GM18861 (cell line): ENCODE measurements at regions not wholly inside any gene's neighbourhood (a gene's known extent, or its start where the extent isn't known, plus 50 kb on each side); places are given as distances from the start of the nearest gene placed in this dataset.
"Not testable (repeated sequence)": the region's sequence is repeated elsewhere in the genome, so short reads cannot be mapped to it uniquely, and the experiment has no call there.

Experiments used
- ATAC-seq: cut with Tn5 transposase; IDR thresholded peaks from one replicate; pipeline ENCODE4 v1.9.1; 2021; ENCODE audit not compliant: unreplicated experiment

DNA sequence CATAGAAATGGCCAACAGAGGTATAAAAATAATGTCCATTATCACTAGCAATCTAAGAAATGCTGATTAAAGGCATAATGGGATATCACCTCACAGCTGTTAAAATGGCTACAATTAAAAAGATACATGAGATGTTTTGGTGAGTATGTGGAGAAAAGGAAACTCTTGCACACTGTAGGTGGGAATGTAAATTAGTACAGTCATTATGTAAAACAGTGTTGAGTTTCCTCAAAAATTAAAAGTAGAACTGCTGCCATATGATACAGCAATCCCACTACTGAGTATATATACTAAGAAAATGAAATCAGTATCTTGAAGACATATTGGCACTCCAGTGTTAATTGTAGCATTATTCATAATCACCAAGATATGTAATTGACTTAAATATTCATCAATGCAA, 982.2 kb upstream of the EPHA6 start:
- no peak for ATAC-seq

DNA sequence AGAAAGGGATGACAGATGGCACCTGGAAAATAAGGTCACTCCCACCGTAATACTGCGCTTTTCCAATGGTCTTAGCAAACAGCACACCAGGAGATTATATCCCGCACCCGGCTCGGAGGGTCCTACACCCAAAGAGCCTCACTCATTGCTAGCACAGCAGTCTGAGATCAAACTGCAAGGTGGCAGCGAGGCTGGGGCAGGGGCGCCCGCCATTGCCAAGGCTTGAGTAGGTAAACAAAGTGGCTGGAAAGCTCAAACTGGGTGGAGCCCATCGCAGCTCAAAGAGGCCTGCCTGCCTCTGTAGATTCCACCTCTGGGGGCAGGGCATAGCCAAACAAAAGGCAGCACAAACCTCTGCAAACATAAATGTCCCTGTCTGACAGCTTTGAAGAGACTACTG, 953.8 kb upstream of the EPHA6 start:
- not testable (repeated sequence) for ATAC-seq

DNA sequence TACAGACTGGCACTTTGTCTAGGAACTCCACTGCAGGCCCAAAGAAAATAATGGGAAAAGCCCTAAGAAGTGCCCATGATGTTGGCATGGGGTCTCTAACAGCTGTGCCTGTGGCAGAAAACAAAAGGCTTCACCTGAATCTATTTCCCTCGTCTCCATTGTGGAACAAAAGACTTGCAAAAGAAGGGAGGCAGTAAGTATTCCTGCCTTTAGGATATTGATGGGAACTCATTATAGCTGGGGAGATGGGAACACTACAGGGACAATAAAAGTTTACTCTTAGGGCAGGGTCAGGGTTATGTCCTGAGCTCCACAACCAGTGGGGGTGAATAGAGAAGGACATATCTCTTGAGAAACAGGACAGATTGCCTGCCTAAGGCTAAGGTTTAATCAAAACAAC, 930.6 kb upstream of the EPHA6 start:
- no peak for ATAC-seq

DNA sequence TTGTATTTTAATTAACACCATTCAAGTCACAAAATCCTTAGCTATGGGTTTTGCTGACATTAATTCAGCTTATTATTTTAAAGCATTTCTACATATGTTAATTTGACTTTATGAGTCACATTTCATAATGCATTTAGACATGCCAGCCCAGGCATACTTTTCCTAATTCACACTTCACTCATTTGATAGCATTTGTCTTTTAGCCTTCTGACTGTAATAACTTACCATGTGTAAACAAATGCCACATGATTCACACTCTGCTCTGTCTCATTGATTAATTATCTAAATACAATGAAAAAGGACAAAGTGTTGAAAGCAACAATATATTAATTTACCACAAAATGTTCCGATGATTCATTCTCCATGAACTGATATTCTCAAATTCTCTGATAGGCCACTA, 927.8 kb upstream of the EPHA6 start:
- ATAC-seq = no peak

DNA sequence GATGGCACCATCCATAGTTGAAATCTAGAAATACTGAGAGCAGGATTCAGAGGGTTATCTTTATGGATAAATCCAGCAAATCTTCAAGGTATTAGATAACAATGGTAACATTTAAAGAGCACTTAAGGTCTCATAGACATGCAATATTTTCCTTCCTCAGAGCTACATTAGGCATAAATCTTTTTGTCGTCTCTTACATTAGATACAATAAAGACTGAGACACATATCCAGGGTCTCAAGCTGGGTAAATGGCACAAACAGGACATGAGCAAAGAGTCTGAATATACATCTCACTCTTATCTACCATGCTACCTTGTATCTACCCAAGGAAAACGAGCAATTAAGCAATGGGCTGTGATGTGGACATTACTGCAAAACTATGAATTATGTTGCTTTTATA, 927.3 kb upstream of the EPHA6 start:
- ATAC-seq = no peak

DNA sequence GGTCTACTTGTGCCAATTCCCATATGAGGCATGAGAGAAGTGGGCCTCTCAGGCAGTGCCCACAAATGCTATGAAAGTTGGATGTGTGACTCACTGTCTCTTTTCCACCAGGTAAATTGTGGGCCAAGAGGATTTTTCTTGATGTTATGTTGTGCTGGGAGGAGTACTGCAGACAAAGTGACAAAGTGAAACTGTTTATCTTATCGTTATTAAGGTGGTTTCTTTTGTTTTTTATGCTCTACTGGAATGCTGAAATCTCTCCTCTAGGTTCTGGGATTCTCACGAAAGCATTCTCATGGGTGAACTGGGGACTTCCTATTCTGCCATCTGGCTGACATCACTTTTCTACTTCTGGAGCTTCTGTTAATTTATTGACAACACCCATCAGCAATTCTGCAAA, 919.6 kb upstream of the EPHA6 start:
- no peak for ATAC-seq

DNA sequence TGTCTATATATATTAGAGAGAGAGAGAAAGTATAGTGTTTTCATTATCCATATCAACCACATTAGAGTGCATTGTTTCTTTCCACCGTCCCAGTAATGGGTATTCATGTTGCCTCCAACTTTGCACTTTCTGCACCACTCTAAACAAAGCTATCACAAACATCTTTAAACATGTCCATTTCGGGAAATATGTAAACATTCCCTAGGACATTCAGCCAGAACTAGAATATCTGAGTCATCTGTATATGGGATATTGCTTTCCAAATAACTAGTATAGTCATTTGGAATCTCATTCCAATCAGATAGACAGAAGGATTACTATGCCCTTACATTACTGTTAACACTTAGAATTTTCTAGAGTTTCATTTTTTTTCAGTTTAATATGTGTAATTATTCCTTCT, 914.9 kb upstream of the EPHA6 start:
- ATAC-seq = no peak

DNA sequence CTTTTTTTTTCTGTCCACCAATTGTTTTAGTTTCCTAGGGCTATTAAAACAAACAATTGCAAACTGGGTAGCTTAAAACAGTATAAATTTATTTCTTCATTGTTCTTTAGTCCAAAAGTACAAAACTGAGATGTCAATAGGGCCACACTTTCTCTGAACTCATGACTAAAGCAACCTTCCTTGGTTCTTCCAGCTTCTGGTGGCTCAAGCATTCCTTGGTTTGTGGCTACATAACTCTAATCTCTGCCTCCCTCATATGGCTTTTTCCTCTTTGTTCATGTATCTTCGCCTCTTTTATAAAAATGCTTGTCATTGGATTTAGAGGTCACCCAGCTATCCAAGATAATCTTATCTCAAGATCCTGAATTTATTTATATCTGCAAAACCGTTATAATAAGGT, 914.5 kb upstream of the EPHA6 start:
- no peak for ATAC-seq

DNA sequence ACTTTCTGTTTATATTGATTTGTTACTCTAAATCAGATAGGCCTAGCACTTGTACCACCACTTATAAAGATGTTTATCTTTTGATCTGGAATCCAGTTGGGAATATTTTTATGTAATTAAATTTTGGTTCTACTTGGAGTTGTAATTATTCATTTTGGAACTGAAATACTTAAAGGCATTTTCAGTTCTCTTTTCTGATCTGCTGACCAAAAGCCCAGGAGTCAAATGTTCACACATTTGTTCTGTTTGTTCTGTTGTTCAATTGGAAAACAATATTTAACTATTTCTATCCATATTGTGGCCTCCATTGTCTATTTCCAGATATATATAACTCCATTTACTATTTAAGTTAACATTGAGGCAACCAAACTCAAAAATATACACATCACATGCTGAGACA, 912.4 kb upstream of the EPHA6 start:
- no peak for ATAC-seq

DNA sequence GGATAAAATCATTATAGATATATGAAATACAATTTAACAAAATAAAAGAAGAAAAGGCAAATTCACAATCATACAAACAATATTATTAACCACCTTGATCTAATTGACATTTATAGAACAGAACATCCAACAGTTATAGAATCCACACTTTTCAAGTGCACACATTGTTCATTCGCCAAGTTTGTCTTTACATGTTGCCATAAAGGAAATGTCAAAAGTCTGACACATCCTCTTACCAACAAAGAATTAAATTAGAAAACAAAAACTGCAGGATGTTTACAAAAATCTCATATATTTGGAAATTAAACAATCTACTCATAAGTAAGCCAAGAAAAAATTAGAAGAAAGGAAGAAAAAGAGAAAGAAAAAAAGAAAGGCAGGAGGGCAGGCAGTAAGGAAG, 909.2 kb upstream of the EPHA6 start:
- ATAC-seq = no peak

DNA sequence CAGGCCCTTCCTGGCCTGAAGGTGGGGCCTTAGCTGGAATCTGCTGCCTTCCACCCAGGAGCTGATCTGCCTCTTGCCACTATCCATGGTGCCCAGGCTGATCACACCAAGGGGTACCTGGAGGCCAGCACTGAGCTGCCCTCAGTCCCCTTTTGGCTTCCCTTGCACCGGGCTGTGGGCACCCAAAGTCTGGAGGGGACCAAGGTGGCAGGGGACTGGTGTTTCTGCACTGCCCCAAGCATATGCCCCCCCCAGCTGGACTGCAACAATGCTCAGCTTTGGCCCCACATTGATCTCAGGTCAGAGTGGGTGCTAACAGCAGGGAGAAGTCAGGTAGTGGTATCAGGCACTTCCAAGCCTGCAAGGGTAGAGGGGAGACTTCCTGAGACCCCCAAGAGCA, 902.6 kb upstream of the EPHA6 start:
- no peak for ATAC-seq

DNA sequence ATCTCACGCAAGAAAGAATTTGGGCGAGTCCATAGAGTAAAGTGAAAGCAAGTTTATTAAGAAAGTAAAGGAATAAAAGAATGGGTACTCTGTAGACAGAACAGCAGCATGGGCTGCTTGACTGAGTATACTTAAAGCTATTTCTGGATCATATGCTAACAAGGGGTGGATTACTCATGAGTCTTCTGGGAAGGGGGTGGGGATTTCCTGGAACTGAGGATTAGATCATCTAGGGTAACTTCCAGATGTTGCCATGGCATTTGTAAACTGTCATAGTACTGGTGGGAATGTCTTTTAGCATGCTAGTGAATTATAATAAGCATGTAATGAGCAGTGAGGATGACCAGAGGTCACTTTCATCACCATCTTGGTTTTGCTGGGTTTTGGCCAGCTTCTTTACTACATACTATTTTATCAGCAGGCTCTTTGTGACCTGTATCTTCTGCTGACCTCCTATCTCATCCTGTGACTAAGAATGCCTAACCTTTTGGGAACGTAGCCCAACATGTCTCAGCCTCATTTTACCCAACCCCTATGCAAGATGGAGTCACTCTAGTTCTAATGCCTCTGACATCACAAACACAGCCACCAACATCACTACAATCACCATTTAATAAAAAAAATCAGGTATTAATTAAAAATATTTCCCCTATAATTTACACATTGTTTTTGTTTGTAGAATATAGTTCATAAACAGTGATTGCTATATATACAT, 890.7 kb upstream of the EPHA6 start:
- ATAC-seq = no peak

DNA sequence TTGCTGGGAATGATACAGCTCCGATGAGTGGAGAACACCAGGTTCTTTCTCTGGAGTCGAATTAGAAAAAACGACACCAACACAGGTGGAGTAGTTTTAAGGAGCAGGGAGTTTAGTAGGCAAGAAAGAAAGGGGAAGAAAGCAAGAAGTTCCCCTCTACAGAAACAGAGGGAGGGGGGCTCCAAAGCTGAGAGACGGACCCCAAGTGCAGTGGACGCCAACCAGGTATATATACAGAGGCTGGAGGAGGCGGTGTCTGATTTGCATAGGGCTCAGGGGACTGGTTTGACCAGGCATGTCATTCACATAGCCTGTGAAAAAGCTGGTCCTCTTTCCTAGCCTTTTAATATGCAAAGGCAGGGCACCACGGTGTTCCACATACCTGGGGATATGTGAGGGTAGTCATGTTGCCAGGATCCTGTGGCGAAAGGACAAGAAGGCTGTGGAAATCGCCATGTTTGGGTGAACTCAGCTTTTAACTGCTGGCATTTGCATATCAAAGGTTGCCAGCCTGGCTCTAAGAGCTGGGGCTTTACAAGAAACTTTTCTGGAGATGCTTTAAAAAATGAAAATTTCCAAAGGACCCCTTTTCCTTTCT, 887.4 kb upstream of the EPHA6 start:
- ATAC-seq = no peak

DNA sequence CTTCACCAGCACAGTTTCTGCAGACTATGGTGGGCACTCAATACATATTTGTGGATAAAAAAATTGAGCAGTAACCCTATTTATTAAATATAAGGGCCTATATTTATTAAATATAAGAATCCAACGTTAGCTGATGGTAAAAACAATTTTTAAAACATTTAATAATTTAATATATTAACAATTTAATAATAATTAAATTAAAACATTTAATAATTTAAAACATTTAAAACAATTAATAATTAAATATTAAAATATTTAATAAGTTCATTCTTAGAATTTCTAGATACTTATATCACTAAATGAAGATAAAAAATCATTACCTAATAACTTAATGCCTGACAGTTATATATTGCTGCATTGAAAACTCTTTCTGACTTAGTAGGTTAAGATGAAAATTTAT, 880.2 kb upstream of the EPHA6 start:
- no peak for ATAC-seq

DNA sequence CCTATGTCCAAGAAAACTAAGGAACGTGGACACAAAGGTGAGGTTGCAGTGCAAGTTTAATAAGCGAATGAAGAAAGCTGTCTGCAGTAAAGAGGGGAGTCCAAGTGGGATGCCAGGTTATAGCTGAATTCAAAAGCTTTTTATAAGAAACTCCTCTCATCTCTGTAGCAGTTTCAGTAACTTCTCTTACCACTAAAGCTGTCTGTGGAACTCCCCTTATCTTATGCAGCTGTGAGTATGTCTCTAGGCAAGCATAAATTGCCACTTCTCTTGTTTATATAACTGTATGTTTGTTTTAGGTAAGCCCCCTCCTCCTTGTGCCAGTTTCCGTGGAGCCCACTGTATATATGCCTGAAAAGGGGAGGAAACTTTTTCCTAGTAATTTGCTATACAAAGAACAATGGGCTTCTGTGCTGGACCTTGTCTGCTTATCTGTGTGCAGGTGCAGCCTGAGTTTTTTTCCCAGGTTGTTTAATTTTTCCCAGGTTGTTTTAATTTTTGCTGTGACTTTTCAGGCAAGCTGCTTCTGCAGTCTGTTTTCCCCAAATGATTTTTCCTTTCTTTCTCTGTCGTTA, 875.1 kb upstream of the EPHA6 start:
- no peak for ATAC-seq

DNA sequence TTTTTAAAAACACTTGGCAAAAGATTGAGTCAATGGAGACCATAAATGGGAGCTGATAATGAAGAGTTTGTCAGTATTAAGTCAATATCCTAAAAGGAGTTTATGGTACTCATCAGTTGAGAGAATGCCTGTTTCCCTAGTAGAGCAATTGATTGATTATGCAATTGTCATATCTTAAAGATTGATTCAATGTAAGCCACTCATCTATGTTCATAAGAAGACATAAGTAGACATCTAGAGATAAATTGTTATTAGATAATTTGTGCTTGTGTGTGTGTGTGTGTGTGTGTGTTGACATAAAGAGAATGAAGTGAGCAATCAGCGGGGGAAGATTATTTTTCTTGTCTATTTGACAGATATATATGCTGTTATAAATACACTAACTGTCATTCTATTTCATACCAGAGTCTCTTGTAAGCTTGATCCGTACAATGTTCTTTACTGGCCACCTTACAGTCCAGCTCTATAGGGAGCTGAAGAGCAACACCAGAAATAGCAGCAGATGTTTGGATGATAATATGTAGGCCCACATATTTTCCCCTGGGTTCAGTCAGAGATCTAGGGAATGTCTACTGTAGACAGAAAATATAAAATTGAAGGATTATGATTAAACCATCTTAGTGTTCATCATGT, 848.6 kb upstream of the EPHA6 start:
- ATAC-seq = no peak

DNA sequence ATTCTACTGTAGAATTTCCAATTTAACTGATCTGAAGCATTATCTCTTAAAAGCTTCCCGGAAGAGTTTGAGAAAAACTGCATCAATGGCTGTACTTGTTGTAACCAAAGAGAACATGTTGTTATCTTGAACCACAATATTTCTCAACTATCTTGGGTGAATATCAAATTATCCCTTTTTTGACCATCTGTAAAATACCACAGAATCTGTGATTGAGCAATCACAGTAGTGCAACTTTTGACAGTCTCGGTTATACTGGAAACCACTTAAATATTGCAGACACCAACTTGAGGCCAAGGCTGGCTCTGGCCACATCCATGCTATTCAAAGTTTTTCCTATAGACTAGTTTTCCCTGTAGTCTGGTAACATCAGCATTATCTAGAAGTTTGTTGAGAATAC, 842.8 kb upstream of the EPHA6 start:
- ATAC-seq = no peak

DNA sequence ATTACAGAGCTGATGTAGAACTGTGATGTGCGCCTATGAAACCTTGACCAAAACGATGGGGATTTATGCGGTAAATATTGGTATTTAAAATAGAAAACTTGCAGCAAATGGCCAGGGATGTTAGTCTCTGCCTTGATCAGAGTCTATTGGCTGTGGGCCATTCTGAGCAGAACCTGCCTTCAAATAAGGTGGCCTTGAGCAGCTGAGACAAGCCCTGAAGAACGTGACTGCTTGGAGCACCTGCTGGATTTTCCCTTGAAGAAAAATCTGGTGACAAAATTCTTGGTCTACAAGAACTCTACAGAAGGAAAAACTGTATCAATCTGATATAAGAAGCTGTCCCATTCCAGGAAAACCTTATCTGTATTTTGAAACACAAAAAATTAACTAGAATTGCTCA, 820.1 kb upstream of the EPHA6 start:
- ATAC-seq = no peak

DNA sequence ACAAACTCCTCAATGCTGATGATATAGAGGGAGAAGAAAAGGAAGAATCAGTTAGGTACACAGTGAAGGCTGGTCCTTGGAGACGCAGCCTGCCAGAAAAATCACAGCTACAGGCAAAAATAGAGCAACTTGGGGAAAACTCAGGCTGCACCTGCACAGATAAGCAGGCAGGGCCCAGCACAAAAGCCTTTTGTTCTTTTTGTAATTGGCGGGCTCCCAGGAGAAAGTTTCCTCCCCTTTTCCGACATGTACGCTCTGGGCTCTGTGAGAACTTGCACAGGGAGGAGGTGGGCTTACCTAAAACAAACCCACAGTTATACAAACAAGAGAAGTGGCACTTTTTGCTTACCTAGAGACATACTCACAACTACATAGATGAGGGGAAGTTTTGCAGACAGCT, 813.4 kb upstream of the EPHA6 start:
- ATAC-seq = no peak

DNA sequence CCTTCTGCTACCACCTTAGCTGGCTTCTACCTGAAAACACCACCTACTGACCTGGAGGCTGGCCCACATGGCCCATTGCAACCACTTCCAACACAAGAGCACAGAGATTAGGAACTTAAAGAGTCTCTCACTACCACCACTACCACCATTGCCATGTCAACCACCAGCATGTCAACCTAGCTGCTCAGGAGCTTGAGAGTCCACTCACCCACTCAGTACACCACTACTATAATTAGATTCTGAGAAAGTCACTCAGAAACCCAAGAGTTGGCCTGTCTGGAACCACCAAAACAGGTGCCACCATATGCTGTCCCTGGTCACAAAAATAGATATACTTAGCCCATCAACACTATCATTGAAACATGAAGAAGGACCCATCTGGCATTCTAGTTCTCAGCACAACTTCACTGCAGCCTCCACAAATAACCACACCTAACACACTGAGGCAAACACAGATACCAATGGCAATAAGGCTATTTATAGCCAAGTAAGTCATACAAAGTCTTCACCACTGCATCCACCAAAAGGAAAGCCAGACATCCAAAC, 806.7 kb upstream of the EPHA6 start:
- no peak for ATAC-seq

DNA sequence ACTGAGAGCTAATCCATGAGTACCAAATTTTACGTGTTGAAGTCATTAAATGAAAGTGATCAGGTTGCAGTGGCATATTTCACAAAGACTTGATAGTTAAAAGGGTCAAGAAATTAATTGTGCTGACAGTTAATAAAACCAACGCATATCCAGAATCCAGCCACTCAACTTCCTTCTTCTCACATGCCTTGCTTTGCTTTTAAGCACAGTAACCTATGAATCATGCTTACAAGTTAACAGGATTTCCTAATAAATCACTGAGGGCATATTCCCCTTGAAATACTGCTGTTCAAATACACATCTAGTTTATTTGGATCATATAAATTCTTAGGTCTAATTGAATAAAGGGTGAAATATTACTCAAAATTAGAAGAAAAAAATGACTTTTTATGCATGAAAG, 801.5 kb upstream of the EPHA6 start:
- no peak for ATAC-seq

DNA sequence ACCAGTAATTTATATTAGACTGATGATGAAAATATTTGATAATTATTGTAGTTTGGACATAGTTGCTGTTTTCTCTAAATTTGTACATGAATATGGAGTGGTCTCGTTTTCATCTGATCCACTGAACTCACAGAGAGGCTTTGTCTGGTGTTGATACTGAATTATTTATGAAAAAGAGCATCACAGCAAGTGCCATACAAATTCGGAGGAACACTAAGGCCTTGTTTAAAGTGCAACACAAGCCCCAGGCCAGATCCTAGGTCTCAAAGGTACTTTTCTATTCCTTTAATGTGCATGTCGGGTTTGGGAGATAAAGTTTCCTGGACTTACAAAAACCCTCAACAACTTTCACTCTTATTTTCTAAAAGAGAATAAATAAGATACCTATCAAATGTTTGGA, 796.8 kb upstream of the EPHA6 start:
- ATAC-seq = no peak
